HG02852 (cell line): ENCODE measurements at regions not wholly inside any gene's neighbourhood (a gene's known extent, or its start where the extent isn't known, plus 50 kb on each side); places are given as distances from the start of the nearest gene placed in this dataset.

Source experiments
- ATAC-seq: cut with Tn5 transposase; IDR thresholded peaks from one replicate; pipeline ENCODE4 v1.9.1; 2021; ENCODE audit warnings: mild to moderate bottlenecking, moderate library complexity; ENCODE audit not compliant: unreplicated experiment

DNA sequence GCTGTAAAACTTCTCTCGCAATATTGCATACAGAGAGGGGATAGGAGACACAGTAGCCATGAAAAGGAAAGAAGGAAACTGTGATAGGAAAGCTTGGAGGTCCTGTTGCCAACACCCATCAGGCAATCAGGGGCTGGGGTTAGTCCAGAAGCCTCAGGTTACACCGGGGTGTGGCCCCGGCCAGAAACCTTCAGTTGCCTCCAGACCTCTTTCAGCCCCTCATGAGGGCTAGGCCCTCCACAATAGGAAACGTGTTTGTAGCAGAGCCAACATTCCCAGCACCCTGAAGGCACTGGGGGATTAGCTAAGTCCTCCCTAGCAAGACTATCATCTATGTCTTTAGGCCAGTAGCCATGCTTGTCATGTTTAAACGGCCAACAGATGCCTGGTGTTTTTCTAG, 1048.0 kb upstream of the CNTN5 start:
- ATAC-seq = no peak

DNA sequence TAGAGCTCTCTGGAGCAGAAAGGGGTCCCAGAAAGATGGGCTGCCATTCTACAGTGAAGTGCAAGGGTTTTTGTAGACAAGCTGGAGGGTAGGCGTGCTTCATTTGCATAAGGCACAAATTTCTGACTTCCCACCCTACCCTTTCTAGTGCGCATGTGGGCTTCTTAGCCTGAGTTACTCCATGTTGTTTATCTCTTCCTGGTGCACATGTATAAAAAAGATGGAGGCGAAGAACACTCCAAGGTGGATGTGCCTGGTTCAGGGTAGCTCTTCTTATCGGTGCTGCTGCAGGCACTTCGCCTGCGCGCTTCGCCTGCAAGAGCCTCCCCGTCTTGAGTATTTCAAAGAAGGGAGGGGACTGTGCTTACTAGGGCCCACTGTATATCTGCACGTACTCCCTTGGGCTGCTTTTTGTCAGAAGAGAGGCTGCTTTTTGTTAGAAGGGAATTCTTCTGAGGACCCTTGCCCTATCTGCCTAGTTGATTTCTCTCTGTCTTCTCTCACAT, 1047.3 kb upstream of the CNTN5 start:
- ATAC-seq = no peak

DNA sequence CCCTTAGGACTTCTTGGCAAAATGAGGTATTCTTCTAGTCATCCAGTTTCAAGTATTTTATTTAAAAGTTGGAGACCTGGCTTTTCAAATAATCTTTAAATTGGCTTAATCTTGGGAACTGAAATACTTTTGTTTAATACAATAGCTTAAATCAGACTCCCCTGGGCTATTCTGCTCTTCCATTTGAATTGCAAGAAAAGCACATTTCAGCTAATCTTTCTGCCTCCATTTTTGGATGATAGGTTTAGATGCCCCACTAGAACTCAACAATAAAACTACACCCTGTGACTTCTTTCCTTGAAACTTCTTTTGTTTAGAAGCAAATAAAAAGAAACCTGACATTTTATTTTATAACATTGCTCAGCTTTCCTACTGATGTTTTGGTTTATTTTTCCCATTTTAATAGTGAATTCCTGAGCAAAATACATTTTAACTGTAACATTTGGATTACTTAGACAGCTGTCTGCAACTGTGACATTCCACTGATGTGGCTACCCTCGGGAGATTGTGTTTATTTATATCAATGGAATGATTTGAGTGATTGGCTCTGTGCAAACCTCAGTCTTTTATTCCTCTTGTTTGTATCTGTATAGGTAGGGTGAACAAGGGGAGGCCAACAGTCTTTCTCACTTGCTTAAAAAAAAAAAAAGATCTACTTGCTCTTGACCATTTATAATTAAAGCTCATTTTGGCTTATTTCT, 1045.8 kb upstream of the CNTN5 start:
- ATAC-seq = no peak

DNA sequence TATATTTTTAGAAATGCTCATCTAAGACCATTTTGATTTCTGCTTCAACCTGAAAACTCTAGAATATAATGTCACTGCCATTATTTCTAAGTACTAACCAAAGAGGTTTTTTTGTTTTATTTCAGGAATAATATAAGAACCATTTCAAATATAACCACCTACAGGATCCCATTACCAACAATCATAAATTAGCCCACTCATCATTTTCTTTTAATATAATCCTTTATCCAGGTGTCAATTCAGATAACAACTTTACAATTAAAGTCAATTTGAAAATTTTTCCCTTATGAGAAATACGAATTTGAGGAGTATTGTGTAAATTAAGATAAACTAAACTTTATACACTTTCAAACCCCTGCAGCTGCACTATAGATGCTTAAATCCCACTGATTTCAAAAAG, 1043.0 kb upstream of the CNTN5 start:
- no peak for ATAC-seq

DNA sequence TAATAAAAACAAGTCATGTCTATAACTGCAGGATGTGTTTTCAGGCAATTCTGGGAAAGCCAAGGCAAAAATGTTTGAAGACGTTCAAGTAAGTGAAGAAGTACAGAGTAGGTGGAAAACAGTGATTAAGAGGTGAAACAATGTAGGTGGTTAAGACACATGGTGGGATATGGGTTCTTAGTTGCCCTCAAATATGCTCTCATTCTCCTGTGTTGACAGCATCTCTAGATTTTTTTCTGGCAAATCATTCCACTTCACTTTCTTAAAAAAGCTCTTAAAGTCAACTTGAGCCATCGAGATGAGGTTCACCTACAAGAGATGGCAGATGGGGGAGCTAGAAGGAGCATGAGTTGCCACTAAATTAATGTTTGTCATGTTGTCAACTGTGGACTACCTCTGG, 1041.0 kb upstream of the CNTN5 start:
- no peak for ATAC-seq

GRCh38 chr11:97982512-97982911, 1038.2 kb upstream of the CNTN5 start:
- ATAC-seq = no peak

DNA sequence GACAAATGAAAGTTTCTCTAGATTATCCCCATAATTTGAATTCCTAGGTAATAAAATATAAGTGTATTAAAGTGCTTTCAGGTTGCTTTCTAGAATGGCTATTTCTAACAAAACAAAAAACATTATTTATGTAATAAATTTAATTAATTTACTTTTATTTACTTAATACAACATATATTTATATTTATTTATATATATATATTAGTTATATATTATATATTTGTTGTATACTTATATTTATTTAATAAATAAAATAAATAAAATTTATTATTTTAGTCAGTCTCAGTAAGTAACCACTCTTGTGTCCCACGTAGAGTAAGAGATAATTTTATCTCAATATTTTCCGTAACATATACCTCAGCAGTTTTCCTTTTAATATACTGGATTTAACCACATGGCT, 1031.6 kb upstream of the CNTN5 start:
- ATAC-seq = no peak

GRCh38 chr11:97990162-97990920, 1030.4 kb upstream of the CNTN5 start:
- ATAC-seq = no peak

- no peak for ATAC-seq
These were observed 1027.2 kb upstream of the CNTN5 start for GRCh38 chr11:97993562-97993961.

- no peak for ATAC-seq
These were observed 1024.9 kb upstream of the CNTN5 start for GRCh38 chr11:97995874-97996273.

GRCh38 chr11:97996762-97997161, 1024.0 kb upstream of the CNTN5 start:
- ATAC-seq = no peak

GRCh38 chr11:98003606-98004371, 1017.0 kb upstream of the CNTN5 start:
- ATAC-seq = no peak

- no peak for ATAC-seq
These were observed 1013.7 kb upstream of the CNTN5 start for GRCh38 chr11:98007072-98007471.

DNA sequence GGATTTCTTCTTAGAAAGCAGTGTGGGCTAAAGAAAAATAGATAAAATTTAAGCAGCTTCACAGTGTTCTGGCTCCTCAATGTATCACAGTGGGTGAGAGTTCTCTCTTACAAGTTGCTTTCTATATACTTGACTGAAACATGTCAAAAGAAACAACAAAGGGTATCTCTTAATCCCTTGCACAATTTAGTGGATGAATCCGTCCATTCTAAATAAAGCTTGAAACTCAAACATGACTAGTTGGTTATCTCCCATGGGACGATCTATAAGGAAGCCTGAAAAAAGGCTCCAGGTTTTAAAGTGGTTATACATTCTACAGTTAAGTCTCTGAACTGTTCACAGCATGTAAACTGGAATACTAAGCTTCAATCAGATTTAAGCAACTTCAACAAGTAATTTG, 993.1 kb upstream of the CNTN5 start:
- ATAC-seq = no peak

DNA sequence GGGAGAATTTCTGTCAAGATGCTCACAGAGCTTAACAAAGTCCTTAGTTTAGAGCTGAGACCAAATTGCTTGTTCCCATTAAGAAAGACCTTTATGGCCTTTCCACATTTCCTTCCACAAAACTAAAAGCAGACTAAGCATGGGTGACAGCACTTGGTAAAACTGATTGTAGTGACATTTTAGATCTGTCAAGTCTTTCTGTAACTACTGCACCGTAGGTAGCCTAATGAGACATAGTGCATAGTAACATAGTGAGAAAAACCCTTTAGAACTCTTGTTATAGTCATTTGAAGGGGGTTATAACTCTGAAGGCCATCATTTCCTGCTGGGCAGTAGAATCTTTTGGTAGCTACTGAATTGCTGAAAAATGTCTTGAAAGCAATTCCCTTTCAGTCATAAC, 990.9 kb upstream of the CNTN5 start:
- no peak for ATAC-seq

DNA sequence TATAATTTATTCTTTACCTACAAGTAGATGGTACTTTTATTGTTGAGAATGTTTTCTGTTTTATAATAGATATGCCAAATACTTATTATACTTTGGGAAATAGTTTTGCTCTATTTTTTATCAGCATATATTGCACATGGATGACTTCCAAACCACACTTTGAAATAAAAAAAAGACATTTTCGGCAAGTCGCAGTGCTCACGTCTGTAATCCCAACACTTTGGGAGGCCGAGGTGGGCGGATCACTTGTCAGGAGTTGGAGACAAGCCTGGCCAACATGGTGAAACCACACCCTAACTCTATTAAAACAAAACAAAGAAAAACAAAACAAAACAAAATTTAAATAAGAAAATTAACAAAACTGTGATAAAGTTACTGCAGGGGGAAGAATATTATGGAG, 983.9 kb upstream of the CNTN5 start:
- no peak for ATAC-seq

DNA sequence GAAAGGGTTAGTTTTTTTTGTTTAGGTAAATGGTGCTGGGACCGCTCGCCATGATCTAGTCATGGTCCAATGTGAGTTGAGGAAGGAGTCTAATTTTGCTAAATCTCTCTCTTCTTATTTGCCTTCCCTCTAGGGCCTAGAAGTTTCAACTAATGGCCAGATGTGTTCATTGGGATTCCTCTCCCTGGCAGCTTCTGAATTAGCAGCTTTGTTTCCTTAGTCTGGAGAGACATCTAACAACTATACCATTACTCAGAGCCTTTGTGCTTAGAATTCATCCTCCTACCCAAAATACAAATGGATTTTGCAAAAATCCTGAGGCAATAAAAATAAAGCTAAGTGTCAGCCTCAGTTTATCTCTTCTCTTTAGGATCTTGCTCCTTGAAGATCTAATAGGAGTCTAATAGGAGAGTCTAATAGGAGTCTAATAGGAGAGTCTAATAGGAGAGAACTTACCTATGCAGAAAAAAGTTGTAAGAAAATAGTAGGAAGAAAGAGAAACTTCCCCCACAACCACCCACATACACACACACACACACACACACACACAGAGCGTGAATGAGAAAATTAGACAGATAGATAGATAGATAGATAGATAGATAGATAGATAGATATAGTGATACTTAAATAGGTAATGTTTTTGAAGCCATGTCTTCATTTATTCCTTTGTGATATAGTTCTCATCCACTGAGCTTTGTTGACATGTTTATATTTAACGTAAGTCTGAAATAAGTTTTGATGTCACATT, 980.5 kb upstream of the CNTN5 start:
- no peak for ATAC-seq

- no peak for ATAC-seq
These were observed 973.1 kb upstream of the CNTN5 start for GRCh38 chr11:98047647-98048046.

- no peak for ATAC-seq
These were observed 966.9 kb upstream of the CNTN5 start for GRCh38 chr11:98053851-98054250.

GRCh38 chr11:98056945-98057344, 963.8 kb upstream of the CNTN5 start:
- no peak for ATAC-seq

DNA sequence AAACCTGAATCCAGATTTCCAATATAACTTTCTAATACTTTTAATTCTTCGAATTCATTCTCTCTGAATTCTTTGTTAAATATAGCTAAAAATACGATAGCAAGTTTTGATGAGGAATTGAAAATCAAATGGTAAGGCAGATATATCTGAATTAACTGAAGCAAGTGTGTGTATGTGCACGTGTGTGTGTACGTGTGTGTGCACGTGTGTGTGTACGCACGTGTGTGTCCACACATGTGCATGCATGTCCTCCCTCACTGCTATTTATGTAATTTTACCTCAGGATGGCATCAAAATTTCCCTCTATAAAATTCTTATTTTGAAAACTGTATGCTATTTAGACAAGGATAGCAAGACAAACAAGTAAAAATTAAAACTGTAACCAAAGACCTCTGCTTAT, 961.3 kb upstream of the CNTN5 start:
- ATAC-seq = no peak
